ENCODE measurements at regions not wholly inside any gene's neighbourhood (a gene's known extent, or its start where the extent isn't known, plus 50 kb on each side); places are given as distances from the start of the nearest gene placed in this dataset.

GRCh38 chr7:84546403-84546802, 351.8 kb upstream of the SEMA3A start:
- TF ChIP-seq, protein P1, sequence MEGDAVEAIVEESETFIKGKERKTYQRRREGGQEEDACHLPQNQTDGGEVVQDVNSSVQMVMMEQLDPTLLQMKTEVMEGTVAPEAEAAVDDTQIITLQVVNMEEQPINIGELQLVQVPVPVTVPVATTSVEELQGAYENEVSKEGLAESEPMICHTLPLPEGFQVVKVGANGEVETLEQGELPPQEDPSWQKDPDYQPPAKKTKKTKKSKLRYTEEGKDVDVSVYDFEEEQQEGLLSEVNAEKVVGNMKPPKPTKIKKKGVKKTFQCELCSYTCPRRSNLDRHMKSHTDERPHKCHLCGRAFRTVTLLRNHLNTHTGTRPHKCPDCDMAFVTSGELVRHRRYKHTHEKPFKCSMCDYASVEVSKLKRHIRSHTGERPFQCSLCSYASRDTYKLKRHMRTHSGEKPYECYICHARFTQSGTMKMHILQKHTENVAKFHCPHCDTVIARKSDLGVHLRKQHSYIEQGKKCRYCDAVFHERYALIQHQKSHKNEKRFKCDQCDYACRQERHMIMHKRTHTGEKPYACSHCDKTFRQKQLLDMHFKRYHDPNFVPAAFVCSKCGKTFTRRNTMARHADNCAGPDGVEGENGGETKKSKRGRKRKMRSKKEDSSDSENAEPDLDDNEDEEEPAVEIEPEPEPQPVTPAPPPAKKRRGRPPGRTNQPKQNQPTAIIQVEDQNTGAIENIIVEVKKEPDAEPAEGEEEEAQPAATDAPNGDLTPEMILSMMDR (IDR thresholded peaks at IDR 0.05; ENCODE audit: extremely low read depth, insufficient read depth, missing control alignments): no peak
- DNase-seq (ENCODE audit: low spot score): no peak
- in situ Hi-C loops (cut with MboI; ENCODE audit: low pct_unique_long_range_greater_than_20kb, low sequenced_read_pairs, unreplicated experiment): no loop called here

DNA sequence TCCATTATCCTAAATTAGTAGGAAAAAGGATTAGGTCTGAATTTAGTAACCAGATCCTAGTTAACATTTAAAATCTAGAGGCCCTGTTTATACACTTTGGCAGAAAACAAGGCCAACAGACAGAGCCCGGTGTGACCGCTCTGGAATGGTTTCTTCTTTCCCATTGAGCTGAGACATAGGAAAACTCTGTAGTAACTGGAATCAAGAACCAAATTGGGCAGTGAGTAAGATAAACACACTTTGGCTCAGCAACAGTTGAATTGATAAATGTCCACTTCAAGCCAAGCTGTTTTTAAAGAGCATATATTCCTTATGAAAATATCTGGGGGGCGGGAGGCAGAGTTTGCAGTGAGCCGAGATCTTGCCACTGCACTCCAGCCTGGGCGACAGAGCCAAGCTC, 343.7 kb upstream of the SEMA3A start:
- in situ Hi-C loops (cut with MboI; ENCODE audit: low pct_unique_long_range_greater_than_20kb, low sequenced_read_pairs, unreplicated experiment): no loop called here

DNA sequence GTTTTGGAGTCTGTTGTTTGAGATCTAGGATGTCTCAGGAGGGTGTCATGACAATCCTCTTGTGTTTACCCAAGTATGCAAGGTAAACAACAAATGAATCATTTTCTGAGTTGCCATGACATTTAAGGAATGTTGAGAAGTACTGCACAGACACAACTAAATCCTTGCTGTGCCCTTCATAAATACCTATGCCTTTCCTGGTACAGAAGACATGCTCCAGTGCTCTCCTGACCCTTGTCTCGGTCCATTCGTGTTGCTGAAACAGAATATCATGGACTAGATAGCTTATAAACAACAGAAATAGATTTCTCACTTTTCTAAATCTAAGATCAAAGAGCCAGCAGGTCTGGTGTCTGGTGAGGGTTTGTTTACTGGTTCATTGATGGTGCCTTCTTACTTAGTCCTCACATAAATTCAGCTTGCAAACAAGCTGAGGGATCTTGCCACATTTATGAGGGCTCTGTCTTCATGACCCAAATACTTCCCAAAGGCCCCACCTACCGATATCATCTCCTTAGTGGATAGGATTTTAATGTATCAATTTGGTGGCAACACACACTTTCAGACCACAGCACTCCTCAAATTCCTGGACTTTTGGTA, 341.8 kb upstream of the SEMA3A start:
- in situ Hi-C loops (cut with MboI; ENCODE audit: low pct_unique_long_range_greater_than_20kb, low sequenced_read_pairs, unreplicated experiment): no loop called here
- TF ChIP-seq, protein P1 (IDR thresholded peaks at IDR 0.05; ENCODE audit: extremely low read depth, insufficient read depth, missing control alignments): no peak
- no peak for DNase-seq (ENCODE audit: low spot score)

More for the DNA sequence above, 343.7 kb upstream of the SEMA3A start:
- TF ChIP-seq, protein P1 (IDR thresholded peaks at IDR 0.05; ENCODE audit: extremely low read depth, insufficient read depth, missing control alignments): no peak
- DNase-seq (ENCODE audit: low spot score): no peak

- TF ChIP-seq, protein P1 (IDR thresholded peaks at IDR 0.05; ENCODE audit: extremely low read depth, insufficient read depth, missing control alignments): no peak
- DNase-seq (ENCODE audit: low spot score): no peak
- in situ Hi-C loops (cut with MboI; ENCODE audit: low pct_unique_long_range_greater_than_20kb, low sequenced_read_pairs, unreplicated experiment): no loop called here
Measured at GRCh38 chr7:84535580-84536270, 341.1 kb upstream of the SEMA3A start.

GRCh38 chr7:84533182-84533581, 338.6 kb upstream of the SEMA3A start:
- in situ Hi-C loops (cut with MboI; ENCODE audit: low pct_unique_long_range_greater_than_20kb, low sequenced_read_pairs, unreplicated experiment): no loop called here
- TF ChIP-seq, protein P1 (IDR thresholded peaks at IDR 0.05; ENCODE audit: extremely low read depth, insufficient read depth, missing control alignments): no peak
- no peak for DNase-seq (ENCODE audit: low spot score)

GRCh38 chr7:84532196-84532595, 337.6 kb upstream of the SEMA3A start:
- no peak for DNase-seq (ENCODE audit: low spot score)
- TF ChIP-seq, protein P1 (IDR thresholded peaks at IDR 0.05; ENCODE audit: extremely low read depth, insufficient read depth, missing control alignments): no peak
- in situ Hi-C loops (cut with MboI; ENCODE audit: low pct_unique_long_range_greater_than_20kb, low sequenced_read_pairs, unreplicated experiment): no loop called here

Measured in GM13977 (cell line).